Gastroesophageal sphincter (tissue), 3 donors: ENCODE measurements at regions not wholly inside any gene's neighbourhood (a gene's known extent, or its start where the extent isn't known, plus 50 kb on each side); places are given as distances from the start of the nearest gene placed in this dataset.

Source experiments
- CTCF ChIP-seq, 4 experiments: fragments of 200-600 bp in 2 of 4; fragments of 450-650 bp in 2 of 4; sonication (generic) in 1 of 4; IDR thresholded peaks; one replicate each; pipeline ENCODE4 v1.5.1; 2017 to 2019; ENCODE audit warnings: antibody characterized with exemption in 4 of 4, mild to moderate bottlenecking in 2 of 4, moderate library complexity in 2 of 4
- EP300 ChIP-seq: sonication (generic); formaldehyde crosslinking; IDR thresholded peaks from one replicate; pipeline ENCODE4 v1.6.1; 2017; ENCODE audit warnings: antibody characterized with exemption, mild to moderate bottlenecking
- POLR2A ChIP-seq, 2 donors: fragments of 450-650 bp; IDR thresholded peaks; one replicate each; pipeline ENCODE4 v1.6.1; 2017; ENCODE audit warnings: antibody characterized with exemption in 2 of 2, mild to moderate bottlenecking in 2 of 2, moderate library complexity in 1 of 2
- POLR2AphosphoS5 ChIP-seq: sonication (generic); formaldehyde crosslinking; IDR thresholded peaks from one replicate; pipeline ENCODE4 v1.6.1; 2017; ENCODE audit warnings: antibody characterized with exemption

DNA sequence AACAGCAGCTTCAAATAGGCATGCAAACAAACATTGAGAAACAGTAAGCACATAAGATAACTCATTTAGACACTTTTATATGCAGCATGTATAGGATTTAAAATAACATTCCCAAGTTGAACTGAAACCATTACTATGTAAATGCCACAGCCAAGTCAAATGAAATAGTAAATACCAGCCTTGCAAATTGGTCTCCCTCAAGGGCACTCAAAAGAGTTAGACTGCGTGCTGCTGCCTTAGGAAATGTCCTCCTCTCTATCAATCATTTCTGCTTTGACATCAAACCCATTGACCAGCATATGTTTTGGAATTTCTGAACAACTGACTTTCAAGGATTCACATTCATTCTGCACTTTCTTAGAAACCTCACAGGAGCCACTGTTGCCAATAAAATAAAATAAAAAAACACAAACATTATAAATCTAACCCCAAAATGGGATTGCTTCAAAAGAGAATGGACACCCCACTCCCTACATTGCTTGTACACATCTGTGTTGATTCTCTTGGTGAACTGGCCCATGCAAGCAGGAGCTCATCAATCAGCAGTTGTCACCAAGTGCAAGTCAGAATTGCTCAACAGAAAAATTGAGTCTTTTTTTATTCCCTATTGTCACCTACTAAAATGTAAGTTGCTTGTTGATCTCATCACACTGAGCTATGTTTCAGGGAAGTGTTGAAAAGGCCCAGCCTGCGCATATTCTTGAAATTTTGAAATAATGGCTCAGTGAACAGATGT is 256.2 kb downstream of the DAD1 start:
- TF ChIP-seq CTCF (IDR thresholded peaks at IDR 0.05) (no peak), POLR2A (IDR thresholded peaks at IDR 0.05) (no peak), POLR2AphosphoS5 (no peak), EP300 (no peak)
